ENCODE measurements at regions not wholly inside any gene's neighbourhood (a gene's known extent, or its start where the extent isn't known, plus 50 kb on each side); places are given as distances from the start of the nearest gene placed in this dataset.

DNA sequence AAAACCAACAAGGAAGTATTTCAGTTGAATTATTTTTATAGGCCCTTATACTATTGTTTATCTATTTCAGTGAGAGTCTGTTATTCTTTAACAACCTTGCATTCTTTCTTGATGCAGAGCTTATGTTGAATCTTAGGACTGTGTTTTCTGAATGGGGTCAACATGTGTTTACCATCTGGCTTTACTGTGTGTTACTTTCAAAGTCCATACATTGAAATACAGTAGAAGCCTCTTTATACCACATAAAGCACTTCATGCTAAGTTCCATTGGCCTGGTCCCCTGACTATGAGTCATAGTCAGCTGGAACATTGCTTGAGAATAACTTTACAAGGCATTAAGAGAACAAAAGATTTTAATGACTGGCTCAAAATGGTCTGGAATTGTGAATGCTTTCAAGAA, 152.6 kb downstream of the GASK1B start:
- TF ChIP-seq, protein P1, sequence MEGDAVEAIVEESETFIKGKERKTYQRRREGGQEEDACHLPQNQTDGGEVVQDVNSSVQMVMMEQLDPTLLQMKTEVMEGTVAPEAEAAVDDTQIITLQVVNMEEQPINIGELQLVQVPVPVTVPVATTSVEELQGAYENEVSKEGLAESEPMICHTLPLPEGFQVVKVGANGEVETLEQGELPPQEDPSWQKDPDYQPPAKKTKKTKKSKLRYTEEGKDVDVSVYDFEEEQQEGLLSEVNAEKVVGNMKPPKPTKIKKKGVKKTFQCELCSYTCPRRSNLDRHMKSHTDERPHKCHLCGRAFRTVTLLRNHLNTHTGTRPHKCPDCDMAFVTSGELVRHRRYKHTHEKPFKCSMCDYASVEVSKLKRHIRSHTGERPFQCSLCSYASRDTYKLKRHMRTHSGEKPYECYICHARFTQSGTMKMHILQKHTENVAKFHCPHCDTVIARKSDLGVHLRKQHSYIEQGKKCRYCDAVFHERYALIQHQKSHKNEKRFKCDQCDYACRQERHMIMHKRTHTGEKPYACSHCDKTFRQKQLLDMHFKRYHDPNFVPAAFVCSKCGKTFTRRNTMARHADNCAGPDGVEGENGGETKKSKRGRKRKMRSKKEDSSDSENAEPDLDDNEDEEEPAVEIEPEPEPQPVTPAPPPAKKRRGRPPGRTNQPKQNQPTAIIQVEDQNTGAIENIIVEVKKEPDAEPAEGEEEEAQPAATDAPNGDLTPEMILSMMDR (IDR thresholded peaks at IDR 0.05; ENCODE audit: insufficient read depth, low read length): no peak
- no peak for TF ChIP-seq GABPA (IDR thresholded peaks at IDR 0.05; ENCODE audit: low read depth)

Measured in HL-60 (cell line).